RWPE1 (cell line): ENCODE measurements at regions not wholly inside any gene's neighbourhood (a gene's known extent, or its start where the extent isn't known, plus 50 kb on each side); places are given as distances from the start of the nearest gene placed in this dataset.
"Not testable (repeated sequence)": the region's sequence is repeated elsewhere in the genome, so short reads cannot be mapped to it uniquely, and the experiment has no call there.

Experiments used
- CTCF ChIA-PET: fragments of 350-600 bp; sonication (Branson Sonifier 250); formaldehyde crosslinking; extraction: SDS; loops from one replicate; lab custom pipeline; 2021; lab: Yijun Ruan, JAX
- POLR2A ChIA-PET: fragments of 400-600 bp; formaldehyde crosslinking; extraction: SDS; loops from one replicate; lab custom pipeline; 2020; ENCODE audit warnings: antibody characterized with exemption; ENCODE audit not compliant: low non-redundant PET; lab: Yijun Ruan, JAX
- DNase-seq: peaks from one replicate; pipeline ENCODE4 v3.0.0; 2012; ENCODE audit warnings: low spot score
- H3K27ac ChIP-seq: fragments of 450-650 bp; 2 replicates; pipeline ENCODE4 v1.5.1; 2017
- TF ChIP-seq, protein P1 (sequence below): fragments of 450-650 bp; conservative IDR thresholded peaks from 2 replicates; pipeline ENCODE4 v1.5.1; 2017; ENCODE audit warnings: low read depth, mild to moderate bottlenecking

- ChIA-PET CTCF (no interaction called here), POLR2A (no interaction called here)
- H3K27ac ChIP-seq = no peak overlapping the region
- no peak for DNase-seq
- TF ChIP-seq, protein P1, sequence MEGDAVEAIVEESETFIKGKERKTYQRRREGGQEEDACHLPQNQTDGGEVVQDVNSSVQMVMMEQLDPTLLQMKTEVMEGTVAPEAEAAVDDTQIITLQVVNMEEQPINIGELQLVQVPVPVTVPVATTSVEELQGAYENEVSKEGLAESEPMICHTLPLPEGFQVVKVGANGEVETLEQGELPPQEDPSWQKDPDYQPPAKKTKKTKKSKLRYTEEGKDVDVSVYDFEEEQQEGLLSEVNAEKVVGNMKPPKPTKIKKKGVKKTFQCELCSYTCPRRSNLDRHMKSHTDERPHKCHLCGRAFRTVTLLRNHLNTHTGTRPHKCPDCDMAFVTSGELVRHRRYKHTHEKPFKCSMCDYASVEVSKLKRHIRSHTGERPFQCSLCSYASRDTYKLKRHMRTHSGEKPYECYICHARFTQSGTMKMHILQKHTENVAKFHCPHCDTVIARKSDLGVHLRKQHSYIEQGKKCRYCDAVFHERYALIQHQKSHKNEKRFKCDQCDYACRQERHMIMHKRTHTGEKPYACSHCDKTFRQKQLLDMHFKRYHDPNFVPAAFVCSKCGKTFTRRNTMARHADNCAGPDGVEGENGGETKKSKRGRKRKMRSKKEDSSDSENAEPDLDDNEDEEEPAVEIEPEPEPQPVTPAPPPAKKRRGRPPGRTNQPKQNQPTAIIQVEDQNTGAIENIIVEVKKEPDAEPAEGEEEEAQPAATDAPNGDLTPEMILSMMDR = no peak
Measured at GRCh38 chr2:16202266-16203020, 262.1 kb downstream of the MYCN start.

- ChIA-PET CTCF (no interaction called here), POLR2A (no interaction called here)
- TF ChIP-seq, protein P1 = no peak
- H3K27ac ChIP-seq = no peak overlapping the region
- DNase-seq = no peak
Measured at GRCh38 chr2:16201848-16202247, 261.5 kb downstream of the MYCN start.

DNA sequence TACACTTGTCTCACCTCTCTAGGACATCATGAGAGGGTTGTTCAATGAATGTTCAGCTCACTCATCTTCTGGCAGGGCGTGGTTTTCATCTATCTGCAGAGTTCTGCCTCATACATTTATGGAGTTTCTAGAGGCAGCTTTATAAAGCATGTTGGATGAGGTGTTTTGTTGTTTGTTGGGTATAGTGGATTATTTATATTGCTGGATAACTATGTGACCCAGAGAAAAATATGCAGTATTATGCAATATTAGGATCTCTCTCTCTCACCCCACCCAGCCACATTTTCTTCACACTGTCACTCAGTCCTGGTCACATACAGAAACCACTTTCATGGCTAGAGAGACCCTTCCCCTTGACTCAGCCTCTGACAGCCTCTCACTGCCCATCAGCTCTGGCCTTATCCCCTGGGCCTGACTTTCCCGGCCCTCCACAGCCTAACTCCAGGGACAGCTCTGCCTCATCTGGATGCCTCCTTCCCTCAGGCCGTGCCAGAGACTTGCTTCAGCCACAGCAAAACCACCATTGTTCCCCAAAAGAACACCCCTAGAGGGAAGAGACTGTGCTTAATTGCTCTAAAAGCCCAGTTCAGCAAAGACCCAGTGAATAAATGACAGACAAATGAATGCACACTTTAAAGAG, 260.3 kb downstream of the MYCN start:
- H3K27ac ChIP-seq = no peak overlapping the region
- ChIA-PET CTCF (interaction anchor here (0.7 to 1.1 kb wide), 2 partner anchors 261 to 413 kb away, joined by 3 to 7 read pairs; no protein-coding TSS in a partner anchor), POLR2A (no interaction called here)
- DNase-seq = no peak
- TF ChIP-seq, protein P1 = no peak

GRCh38 chr2:16199882-16200553, 259.7 kb downstream of the MYCN start:
- ChIA-PET CTCF (interaction anchor here (1.1 kb wide), 1 partner anchor 261 kb away, joined by 7 read pairs; no protein-coding TSS in a partner anchor), POLR2A (no interaction called here)
- no peak overlapping the region for H3K27ac ChIP-seq
- no peak for DNase-seq
- TF ChIP-seq, protein P1 = no peak

DNA sequence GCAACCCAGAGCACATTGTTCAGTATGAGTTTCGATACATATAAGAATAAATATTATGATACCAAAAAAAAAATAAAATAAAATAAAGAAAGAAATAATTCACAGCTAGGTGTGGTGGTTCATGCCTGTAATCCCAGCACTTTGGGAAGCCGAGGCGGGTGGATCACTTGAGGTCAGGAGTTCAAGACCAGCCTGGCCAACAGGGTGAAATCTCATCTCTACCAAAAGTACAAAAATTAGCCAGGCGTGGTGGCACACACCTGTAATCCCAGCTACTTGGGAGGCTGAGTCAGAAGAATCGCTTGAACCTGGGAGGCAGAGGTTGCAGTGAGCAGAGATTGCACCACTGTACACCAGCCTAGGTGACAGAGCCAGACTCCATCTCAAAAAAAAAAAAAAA, 258.9 kb downstream of the MYCN start:
- DNase-seq, POLR2A ChIA-PET, CTCF ChIA-PET, H3K27ac ChIP-seq: not testable (repeated sequence)

DNA sequence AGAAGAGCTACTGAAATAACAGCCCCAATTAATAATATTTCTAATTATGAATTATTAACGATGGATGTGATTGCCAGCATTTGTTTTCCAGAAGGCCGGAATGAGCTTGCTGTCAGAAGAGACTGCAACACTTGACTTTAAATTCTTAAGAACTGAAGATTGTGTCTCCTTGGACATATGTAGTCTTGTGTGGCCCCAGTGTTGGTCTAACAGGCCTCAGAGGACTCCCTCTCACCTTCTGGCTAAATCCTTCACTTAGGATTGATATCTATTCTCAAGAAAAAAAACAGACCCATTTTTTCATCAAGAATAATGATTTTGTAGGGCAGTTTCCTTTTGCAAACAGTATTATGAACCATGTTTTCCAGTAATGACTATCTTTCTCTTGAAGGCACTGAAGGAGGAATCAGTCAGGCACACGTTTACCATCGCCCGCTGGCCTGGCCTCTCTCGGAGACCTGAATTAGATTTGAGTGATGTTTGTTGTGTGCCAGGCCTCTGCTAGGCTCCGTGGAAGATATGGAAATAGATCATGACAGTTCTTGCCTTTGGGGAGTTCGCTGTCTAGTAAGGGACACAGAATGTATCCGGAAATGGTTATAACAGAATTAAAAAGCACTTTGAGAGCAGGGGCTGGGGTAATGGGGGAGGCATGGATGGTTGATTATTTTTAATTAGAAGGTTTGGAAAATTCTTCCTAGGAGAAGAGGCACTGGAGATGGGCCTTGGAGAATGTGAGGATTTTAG, 258.0 kb downstream of the MYCN start:
- CTCF ChIA-PET = no interaction called here
- H3K27ac ChIP-seq = no peak overlapping the region
- TF ChIP-seq, protein P1 = no peak
- POLR2A ChIA-PET = no interaction called here
- DNase-seq = no peak
